ENCODE measurements at regions not wholly inside any gene's neighbourhood (a gene's known extent, or its start where the extent isn't known, plus 50 kb on each side); places are given as distances from the start of the nearest gene placed in this dataset.
A peak's percentile ranks its signal among the peaks of the same experiment; 100 is the strongest.
"Not testable (repeated sequence)": the region's sequence is repeated elsewhere in the genome, so short reads cannot be mapped to it uniquely, and the experiment has no call there.

DNA sequence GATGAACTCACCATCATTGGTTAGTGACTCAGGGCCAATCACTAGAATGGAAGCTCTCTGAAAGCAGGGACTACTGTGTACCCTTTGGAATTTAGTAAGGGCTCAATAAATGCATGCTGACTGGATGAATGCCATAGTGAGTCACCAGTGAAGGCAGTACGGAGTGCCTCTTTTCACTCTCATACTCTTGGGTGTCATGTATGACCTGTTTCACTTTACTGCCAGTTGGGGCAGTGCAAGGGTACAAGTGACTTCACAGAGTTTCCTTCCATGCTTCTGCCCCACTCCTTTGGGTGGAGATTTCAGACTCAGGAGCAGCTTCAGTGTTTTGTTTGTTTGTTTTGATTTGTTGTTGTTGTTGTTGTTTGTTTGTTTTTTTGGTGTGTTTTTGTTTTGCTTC is 57.7 kb downstream of the SOX3 start:
- no peak for DNase-seq

DNA sequence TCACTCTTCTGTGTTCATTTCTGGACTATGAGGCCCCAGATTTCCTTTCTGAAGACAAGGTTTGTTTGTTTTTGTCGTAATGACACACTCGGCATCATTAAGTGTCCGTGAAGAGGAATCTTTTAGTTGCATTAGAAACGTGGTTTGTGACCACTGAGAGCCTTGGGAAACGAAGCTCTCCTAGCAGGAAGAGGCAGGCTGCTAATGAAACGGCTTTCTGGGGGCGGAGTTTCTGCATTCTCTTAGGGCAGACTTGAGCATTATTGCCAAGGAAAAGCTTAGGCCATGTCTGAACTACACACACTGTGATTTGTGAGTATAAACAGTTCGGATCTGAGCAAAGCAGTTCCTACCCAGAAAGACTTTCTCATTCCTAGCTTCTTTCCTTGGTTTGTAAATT is 64.0 kb downstream of the SOX3 start:
- no peak for DNase-seq

DNA sequence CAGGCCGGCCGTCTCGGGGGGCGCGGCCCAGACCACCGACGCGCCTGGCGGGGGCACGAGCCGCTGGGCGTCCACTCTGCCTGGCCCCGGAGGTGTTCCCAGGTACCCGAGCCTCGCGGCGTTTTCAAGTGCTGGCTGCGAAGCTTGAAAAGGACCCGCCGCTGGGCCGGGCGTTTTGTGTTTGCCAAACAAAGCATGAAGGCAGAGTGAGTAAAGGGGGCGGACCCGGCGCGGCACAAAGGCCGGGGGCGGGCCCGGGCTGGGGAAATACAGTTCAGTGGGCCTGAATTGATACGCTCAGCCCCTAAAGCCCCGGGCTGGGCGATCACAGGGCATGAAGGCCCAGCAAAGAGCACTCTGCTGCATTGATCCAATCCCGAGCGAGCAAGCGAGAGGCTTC is 65.4 kb downstream of the SOX3 start:
- no peak for DNase-seq

DNA sequence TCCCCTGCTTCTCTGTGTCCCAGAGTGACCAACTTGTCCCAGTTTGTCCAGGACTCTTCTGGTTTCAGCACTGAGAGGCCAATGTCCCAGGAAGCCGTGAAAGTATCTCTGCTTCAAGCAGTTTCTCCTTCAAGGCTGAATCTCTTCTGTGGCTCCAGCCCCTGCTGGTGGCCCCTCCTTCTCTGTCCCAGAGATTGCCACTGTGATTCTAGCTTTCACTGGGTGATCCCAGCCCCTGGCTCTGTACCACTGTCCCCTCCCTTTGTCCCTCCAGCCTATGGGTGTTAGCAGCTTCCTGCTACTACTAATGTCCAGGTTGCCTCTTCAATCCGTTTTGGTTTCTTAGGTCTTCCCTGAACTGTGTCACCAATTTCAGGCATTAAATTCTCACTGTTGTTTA is 70.5 kb downstream of the SOX3 start:
- DNase-seq, result no peak

DNA sequence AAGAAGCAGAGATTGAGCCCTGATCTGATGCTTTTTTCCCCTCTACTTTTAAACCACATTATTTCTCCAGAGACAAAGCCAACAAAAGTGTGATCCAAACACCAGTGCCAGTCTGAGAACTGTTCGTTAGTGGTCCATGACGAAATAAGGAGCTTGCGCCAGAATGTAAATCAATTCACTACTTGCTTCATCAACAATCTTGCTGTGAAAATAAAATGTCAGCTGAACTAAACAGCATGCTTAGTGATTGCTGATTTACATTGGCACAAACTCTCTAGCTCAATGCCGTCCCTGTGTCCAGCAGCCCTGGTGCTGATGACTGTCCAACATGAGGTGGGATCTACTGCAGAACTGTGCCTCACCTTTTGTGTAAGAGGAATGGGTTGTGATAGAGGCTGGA is 71.3 kb downstream of the SOX3 start:
- no peak for DNase-seq

DNA sequence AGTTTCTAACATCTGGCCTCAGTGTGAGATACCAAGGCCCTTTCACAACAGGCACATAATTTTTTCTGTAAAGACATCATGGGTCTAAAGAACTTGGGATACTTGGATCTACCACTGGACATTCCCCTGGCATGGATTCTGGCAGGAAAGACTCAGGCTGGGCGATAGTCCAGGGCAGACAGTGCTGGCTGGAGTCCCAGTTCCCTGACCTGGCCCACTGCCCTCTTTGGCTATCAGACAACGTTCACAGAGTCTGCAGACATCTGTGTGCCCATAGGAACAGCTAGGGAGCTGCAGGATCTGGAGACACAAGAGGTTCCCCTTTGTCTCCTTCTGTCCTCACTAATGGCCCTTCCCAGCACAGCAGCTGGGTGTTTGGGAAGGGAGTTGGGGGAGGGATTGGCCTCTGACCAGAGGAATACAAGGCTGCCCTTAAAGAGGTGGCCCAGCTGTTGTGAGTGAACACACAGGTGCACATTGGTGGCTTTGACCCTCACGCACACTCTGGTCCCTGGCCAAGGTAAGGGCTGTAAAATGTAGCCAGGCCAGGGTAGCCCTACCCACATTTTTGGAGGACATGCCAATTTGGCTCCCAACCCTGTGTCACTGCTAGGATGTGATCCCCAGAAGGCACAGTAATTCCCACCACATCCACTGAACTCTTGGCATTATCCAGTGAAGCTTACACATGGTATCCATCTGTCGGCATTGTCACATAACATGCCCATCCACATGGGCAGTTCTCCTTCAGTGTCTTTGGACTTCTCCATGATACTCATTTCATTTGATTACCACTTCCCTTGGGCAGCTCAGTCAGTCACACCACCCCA is 72.3 kb downstream of the SOX3 start:
- no peak for DNase-seq

DNA sequence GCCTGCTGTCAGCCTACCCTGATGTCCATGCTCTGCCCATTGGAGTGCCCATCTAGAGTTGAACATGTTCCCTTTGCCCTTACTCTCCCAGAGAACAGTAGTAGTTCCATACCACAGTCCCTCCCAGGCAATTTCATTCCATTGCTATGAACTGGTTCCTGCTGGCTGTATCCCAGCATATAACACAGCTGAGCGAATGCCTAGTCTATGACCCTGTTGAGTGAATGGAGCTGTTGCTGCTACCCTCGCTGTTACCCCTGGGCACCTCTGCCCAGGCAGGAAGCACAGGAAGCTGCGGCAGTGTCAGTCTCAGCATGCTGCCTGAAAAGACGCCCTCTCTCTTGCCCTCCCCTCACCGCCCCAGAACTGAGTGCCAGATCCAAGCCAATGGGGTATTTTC is 73.3 kb downstream of the SOX3 start:
- DNase-seq, result no peak

DNA sequence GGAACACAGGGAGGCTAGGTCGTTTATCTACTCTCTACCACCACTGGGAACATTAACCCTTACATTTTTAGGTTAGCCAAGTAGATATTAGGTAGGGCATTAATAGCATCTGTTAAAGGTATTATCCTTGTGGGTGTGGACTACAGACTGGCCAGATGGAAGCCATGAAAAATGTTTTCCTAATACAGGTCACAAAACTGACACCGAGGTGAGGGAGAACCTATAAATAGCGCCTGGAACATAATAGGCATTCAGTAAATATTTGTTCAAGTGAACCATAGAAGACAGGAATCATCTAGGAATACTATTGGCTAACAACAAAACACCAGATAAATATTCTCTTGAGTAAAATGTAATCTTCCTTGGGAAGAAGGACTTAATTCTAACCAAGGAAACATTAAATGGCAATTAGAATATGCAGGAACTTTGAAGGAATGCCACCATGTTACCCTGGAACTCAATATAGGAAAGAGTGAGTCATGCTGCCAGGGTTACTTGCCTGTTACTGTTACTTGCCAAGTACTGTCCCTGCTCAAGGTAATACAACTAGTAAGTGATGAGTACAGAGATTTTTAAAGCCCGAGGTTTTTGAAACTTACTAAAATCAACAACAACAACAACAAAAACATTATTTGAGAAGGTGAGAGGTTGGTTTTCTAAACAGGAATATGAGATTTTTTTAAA is 79.0 kb downstream of the SOX3 start:
- DNase-seq, result no peak

DNA sequence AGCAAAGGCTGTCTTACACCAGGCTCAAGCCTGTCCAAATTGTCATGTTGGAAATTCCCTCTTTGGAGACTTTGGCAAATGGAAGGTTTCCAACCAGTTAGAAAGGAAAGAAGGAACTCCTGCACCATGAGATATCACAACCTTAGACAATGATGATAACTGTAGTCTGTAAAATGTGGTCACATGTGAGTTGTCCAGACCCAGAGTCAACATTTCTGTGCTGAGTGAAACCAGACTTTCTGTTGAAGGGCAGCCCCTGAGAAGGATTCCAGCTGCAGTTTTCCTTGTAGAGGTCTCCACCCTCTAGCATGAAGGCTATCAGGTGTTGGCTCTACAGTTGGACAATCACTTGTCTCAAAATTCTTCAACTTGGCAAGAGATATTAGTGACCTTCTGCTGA is 82.4 kb downstream of the SOX3 start:
- no peak for DNase-seq

DNA sequence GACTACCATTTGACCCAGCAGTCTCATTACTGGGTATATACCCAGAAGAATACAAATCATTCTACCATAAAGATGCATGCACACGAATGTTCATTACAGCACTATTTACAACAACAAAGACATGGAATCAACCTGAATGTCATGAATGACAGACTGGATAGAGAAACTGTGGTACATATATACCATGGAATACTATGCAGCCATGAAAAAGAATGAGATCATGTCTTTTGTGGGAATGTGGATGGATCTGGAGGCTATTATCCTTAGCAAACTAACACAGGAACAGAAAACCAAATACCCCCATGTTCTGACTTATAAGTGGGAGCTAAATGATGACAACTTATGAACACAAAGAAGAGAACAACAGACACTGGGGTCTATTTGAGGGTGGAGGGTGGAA is 102.7 kb downstream of the SOX3 start:
- not testable (repeated sequence) for DNase-seq

DNA sequence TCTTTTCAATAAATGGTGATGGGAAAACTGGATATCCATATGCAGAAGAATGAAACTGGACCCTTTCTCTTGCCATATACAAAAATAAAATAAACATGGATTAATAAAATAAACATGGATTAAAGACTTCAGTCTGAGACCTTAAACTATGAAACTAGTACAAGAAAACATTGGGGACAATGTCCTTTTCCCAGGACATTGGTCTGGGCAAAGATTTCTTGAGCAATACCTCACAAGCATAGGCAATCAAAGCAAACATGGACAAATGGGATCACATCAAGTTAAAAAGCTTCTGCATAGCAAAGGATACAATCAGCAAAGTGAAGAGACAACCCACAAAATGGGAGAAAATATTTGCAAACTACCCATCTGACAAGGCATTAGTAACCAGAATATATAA is 108.5 kb downstream of the SOX3 start:
- not testable (repeated sequence) for DNase-seq

DNA sequence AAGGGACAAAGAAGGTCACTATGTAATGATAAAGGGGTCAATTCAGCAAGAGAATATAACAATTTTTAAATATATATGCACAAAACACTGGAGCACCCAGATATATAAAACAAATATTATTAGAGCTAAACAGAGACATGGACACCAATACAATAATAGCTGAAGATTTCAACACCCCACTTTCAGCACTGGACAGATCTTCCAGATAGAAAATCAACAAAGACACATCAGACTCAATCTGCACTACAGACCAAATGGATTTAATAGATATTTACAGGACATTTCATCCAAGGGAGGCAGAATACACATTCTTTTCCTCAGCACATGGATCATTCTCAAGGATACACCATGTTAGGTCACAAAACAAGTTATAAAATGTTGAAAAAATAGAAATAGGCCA is 111.4 kb downstream of the SOX3 start:
- no peak for DNase-seq

DNA sequence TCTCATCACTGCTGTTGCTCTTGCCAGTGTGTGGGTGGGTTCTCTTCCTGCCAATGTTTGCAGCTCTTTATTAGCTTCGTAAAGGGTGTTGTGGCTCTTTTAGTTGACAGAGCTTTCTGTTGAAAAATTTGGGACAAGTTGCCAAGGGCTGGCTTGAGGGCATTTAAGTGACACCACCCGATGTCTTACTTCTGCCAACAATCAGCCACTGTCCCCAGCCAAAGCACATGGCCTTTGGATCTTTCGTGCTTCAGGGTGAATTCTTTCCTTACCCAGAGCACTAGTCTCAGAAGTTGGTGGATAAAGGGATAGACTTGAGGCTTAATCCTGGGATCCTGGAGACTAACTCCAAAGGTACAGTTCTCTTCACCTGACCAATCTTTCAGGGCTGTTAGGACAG is 113.6 kb downstream of the SOX3 start:
- DNase-seq, result no peak

DNA sequence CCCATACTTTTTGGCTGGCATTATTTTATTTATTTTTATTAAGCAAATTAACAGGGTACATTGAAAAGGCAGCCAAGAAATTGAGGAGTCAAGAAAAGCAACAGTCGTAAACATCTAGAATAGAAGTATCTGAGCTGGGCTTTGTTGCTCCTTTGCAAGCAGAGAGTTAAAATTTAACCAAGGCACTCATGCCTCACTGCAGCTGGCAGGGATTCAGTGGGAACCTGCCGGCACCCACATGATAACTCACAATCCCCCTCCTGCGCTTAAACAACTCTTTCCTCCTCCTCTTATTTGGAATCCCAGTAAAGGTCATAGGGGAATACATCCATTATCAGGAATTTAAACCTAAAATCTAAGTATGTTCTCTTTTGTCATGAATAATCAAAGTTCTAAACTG is 115.5 kb downstream of the SOX3 start:
- DNase-seq, result no peak

DNA sequence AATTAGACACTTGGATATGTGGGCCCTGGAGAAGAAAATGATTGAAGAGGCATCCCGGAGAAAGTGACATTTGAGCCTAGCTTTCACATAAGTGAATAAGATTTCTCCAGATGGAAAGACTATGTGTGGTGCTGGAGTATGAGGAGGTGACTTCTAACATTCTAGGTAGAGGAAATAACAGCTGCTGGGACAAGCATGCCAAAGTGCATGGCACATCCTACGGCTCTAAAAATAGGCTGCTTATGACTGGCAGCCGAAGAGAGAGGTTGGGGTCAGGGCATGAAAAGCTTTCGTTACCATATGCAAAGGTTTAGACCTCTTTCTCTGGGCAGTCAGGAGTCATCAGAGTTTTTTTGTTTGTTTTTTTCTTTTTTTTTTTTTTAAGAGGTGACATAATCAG is 142.0 kb downstream of the SOX3 start:
- no peak for DNase-seq

DNA sequence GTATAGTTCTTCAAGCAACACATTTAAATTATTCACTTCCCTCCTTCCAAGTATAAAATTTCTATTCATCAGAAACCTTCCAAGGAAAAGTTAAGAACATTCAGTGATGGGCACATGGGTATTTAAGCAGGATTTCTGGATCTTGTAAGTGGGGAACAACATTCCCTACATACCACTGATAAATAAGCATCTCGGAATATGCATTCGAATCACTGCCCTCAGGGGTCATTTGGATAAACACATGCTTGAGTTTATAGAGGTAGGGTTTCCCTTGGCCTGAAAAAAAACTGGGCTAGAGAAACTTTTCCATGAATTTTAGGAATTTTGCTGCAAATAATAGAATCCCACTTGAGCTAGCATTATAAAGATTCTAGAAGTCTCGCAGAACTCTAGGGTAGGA is 143.9 kb downstream of the SOX3 start:
- DNase-seq, result no peak

DNA sequence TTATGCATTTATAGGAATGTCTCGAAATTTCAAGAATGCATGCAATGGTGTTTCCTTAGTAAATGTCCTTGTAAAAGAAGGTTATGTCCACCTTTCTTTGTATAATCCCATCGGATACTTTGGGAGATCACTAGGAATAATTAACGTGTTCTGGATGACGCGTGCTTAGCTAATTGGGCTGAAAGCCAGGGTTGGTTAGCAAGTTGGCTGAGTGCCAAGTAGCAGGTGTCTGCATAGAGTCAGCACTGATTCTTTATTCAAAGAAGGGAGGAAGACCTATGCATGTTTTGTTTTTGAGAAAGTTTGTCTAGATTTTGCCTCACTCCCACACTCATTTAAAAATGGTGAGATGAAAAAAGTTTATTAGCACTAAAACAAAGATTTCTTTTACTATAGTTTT is 144.6 kb downstream of the SOX3 start:
- DNase-seq, result peak; percentile 47

DNA sequence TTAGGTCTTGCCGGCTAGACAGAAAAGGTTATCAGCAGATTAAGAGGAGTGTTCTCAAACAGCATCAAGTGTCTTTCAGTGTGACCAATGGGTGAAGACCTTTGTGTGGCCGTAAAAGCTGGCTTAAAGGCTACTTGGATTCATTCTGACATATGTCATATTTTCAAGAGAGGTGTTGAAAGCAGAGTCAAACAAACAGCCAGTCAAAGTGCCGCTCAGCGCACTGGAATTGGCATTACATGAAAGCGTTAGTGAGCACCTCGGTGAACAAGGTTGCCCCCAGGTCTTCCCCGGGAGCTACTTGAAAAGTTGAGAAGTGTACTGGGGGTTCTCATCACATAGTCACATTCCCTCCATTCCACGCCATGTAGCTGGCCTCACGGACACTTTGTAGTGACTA is 148.9 kb downstream of the SOX3 start:
- no peak for DNase-seq

DNA sequence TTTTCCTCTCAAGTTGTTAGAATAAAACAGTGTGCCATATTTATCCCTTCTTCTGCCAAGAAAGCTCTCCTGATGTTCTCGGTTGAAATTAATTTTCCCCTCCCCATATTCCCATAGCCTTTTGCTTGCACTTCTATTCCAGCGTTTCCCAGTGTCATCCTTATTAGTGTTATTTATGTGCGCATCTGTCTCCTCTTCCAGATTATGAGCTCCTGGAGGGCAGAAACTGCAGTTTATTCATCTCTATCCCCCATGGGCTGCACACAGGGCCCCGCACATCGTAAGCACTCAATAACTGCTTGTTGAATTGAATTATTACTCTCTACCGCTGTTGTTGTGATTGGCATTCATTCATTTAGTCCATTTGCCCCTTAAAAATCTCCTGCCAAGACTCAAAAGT is 149.4 kb downstream of the SOX3 start:
- no peak for DNase-seq

DNA sequence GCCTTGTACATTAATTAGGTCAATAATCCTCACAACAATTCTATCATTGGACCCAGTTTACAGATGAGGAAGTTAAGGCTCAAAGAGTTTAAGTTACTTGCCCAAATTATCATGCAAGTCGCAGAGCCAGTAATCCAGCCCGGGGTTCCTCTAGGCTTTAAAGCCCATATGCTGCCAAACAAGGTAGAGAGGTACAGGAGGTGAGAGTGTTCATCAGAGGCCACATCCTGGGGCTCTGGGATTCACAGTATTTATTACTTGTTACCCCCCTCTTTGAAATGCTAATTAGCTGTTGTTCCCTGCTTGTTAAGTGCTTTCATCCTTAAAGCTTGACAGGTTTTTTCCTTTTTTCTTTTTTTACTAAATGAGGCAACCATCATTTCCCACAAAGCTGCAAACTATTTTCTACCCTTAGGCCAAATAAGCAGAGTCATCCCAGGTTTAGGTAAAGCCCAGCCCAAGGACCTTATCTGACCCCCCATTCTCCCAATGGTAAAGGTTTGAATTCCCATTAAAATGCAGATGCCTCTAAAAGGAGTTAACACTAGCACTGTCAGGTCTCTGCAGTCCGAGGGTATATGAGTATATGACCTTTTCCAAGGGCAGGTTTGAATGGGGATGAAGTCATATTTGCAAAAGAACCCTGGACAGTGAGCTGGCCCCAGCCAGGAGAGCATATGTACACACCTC is 150.3 kb downstream of the SOX3 start:
- DNase-seq, result no peak

DNA sequence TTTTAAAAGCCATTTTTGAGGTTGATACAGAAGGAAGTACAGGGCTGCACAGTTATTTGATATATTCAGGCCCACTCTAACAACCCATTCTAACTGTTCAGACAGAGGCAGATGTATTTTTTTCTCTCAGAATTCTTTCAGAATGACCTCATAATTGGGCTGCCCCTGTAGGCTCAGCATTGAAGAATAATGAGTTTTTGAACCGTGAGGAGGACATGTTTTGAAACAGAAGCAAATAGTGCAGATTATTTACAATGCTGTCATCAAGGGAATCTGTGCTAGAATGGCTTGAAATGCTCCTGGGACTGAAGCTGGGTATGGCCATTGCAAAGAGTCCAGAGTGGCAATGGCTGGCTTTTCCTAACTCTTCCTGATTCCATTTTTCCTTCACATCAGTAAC is 158.1 kb downstream of the SOX3 start:
- no peak for DNase-seq

DNA sequence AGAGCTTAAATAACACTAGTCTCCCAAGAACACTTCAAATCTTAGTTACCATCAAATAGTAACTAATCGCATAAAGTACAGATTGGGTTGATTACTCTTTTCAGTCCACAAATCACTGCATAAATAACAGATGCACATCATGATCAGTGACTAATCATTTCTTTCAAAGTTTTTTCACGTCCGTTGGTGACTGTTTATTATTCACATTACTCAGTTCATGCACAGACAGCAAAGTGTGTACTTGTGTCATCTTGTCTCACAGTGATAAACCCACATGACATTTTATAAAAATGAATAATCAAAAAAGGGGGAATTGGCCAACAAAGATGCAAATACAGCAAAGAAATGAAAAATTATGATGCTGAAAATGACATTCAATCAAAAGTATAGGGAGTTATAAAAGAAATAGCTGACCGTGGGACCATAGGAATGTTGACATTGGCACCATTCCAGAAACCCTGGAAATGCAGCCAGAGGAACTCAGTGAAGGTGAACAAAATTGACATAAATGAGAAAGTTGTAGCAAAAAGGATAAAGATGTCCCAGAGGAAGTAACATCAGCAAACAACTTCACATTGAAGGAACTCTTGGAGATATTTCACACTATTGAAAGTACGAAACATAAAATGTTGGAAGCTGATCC is 161.5 kb downstream of the SOX3 start:
- no peak for DNase-seq

DNA sequence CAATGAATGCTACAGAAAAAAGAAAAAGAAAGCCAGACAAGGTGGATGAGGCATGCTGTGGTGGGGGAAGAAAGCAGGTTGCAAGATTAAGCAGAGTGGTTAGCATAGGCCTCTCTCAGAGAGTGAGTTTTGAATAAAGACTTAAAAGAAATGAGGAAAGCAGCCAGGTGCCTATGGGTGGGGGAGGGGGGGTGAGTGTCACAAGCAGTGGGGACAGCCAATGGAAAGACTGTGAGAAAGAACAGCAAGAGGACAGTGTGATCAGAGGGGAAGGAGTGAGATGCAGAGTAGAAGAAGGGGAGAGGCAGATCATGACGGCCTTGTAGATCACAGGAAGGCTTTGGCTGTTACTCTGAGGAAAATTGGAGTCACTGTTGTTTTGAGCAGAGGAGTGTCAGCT is 162.5 kb downstream of the SOX3 start:
- no peak for DNase-seq

DNA sequence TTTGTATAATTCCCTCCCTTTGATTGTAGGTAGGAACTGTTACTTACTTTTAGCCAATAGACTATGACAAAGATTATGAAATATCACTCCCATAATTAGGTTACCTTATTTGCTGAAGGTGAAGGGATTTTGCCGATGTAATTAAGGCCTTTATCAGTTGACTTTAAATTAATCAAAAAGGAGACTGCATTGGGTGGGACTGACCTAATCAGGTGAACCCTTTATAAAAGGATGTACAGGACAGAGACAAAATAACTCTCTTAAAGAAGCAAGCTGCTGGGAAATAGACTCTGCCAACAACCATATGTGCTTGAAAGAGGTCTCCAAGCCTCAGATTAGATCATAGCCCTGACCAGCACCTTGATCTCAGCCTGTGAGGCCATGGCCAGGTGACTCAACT is 167.6 kb downstream of the SOX3 start:
- DNase-seq, result no peak
